Retinal pigment epithelial cell (primary cell): ENCODE measurements at regions not wholly inside any gene's neighbourhood (a gene's known extent, or its start where the extent isn't known, plus 50 kb on each side); places are given as distances from the start of the nearest gene placed in this dataset.

Source experiments
- DNase-seq: peaks from one replicate; pipeline ENCODE4 v3.0.0-alpha.2; 2010; ENCODE audit warnings: low read depth
- H3K4me3 ChIP-seq: 2 replicates; pipeline ENCODE4 v1.5.1; 2011; ENCODE audit warnings: mild to moderate bottlenecking, low read length, control low read depth, moderate library complexity
- TF ChIP-seq, protein P1 (sequence below): conservative IDR thresholded peaks from 2 replicates; pipeline ENCODE4 v1.5.1; 2011; ENCODE audit warnings: low read depth, low read length, control low read depth, inconsistent platforms

- no peak overlapping the region for H3K4me3 ChIP-seq
- TF ChIP-seq, protein P1, sequence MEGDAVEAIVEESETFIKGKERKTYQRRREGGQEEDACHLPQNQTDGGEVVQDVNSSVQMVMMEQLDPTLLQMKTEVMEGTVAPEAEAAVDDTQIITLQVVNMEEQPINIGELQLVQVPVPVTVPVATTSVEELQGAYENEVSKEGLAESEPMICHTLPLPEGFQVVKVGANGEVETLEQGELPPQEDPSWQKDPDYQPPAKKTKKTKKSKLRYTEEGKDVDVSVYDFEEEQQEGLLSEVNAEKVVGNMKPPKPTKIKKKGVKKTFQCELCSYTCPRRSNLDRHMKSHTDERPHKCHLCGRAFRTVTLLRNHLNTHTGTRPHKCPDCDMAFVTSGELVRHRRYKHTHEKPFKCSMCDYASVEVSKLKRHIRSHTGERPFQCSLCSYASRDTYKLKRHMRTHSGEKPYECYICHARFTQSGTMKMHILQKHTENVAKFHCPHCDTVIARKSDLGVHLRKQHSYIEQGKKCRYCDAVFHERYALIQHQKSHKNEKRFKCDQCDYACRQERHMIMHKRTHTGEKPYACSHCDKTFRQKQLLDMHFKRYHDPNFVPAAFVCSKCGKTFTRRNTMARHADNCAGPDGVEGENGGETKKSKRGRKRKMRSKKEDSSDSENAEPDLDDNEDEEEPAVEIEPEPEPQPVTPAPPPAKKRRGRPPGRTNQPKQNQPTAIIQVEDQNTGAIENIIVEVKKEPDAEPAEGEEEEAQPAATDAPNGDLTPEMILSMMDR: no peak
- no peak for DNase-seq
These were observed 233.4 kb upstream of the COPS8 start for GRCh38 chr2:236852100-236852976.

- DNase-seq: no peak
- TF ChIP-seq, protein P1: no peak
- no peak overlapping the region for H3K4me3 ChIP-seq
These were observed 232.7 kb upstream of the COPS8 start for GRCh38 chr2:236852977-236853374.

GRCh38 chr2:236853585-236854051, 232.1 kb upstream of the COPS8 start:
- no peak for DNase-seq
- TF ChIP-seq, protein P1: no peak

GRCh38 chr2:236855176-236855865, 230.4 kb upstream of the COPS8 start:
- no peak for DNase-seq
- H3K4me3 ChIP-seq: no peak overlapping the region
- TF ChIP-seq, protein P1: no peak

More at GRCh38 chr2:236853585-236854051, 232.1 kb upstream of the COPS8 start:
- no peak overlapping the region for H3K4me3 ChIP-seq

DNA sequence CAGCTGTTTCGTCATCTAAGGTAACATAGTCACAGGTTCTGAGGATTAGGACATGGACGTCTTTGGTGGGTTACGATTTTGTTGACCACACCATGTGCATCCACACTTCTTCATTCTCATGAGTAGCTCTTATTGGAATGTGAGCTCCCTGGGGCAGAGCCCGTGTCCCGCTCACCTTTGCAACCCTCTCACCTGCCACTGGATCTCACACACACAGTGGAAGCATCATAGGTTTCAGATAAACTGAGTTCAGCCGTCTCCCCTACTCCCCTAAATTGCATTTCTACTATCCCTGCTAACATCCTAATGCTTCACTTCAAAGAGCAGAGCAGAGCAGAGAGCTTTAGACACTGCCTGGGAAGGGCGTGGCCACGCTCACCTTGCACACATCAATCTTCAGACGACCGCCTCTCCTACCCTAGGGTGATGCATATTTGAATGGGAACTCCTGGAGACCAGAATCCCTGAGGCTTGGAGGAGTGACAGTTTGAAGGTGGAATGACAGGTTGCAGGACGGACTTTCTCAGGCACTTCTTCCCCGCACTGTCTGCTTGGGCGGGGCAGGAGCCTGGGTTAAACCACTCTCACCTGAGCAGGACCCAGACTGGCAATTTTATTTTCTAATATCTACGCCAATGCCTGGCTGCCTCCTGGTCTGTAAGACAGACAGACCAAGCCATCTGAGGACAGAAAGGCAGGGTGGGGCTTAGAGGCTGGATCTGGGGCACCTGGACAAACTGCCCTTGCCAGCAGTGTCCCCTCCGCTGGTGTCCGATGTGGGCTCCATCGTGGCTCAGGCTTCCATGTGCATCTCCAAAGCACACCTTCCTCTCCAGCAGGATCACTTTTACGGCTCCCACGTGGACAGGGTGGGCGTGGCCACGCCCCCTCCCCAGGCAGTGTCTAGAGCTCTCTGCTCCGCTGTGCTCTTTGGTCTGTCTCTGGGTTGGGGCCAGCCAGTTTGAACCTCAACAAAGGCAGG, 229.5 kb upstream of the COPS8 start:
- TF ChIP-seq, protein P1: no peak
- no peak overlapping the region for H3K4me3 ChIP-seq
- DNase-seq: no peak

- no peak for DNase-seq
- TF ChIP-seq, protein P1: no peak
- no peak overlapping the region for H3K4me3 ChIP-seq
These were observed 228.8 kb upstream of the COPS8 start for GRCh38 chr2:236856848-236857235.
